KMS-11 (cell line): ENCODE measurements at regions not wholly inside any gene's neighbourhood (a gene's known extent, or its start where the extent isn't known, plus 50 kb on each side); places are given as distances from the start of the nearest gene placed in this dataset.
"Not testable (repeated sequence)": the region's sequence is repeated elsewhere in the genome, so short reads cannot be mapped to it uniquely, and the experiment has no call there.

ENCODE experiments used
- H2AFZ ChIP-seq: fragments of 200-600 bp; sonication (generic); 2 replicates; pipeline ENCODE4 v1.6.1; 2016; ENCODE audit warnings: antibody characterized with exemption, mixed run types, low read depth
- H3K27ac ChIP-seq: fragments of 200-600 bp; sonication (generic); 2 replicates; pipeline ENCODE4 v1.6.1; 2016; ENCODE audit warnings: mild to moderate bottlenecking, mixed run types
- H3K27me3 ChIP-seq: fragments of 200-600 bp; sonication (generic); 2 replicates; pipeline ENCODE4 v1.6.1; 2017; ENCODE audit warnings: mild to moderate bottlenecking, low read depth, mixed run types, moderate library complexity; ENCODE audit not compliant: insufficient read depth
- H3K36me3 ChIP-seq: fragments of 200-600 bp; sonication (generic); 2 replicates; pipeline ENCODE4 v1.6.1; 2017; ENCODE audit warnings: mild to moderate bottlenecking, mixed run types; ENCODE audit not compliant: insufficient read depth
- H3K4me1 ChIP-seq: fragments of 200-600 bp; sonication (generic); 2 replicates; pipeline ENCODE4 v1.6.1; 2016; ENCODE audit warnings: mild to moderate bottlenecking, low read depth, mixed run types; ENCODE audit not compliant: poor library complexity, severe bottlenecking
- H3K4me2 ChIP-seq: fragments of 200-600 bp; sonication (generic); 2 replicates; pipeline ENCODE4 v1.7.0; 2016; ENCODE audit warnings: mild to moderate bottlenecking, mixed run types
- H3K4me3 ChIP-seq: fragments of 200-600 bp; sonication (generic); IDR thresholded peaks from 2 replicates; pipeline ENCODE4 v1.6.1; 2017; ENCODE audit warnings: low read depth, low read length, mixed read lengths; ENCODE audit not compliant: insufficient read depth
- H3K79me2 ChIP-seq: fragments of 200-600 bp; sonication (generic); 2 replicates; pipeline ENCODE4 v1.6.1; 2016; ENCODE audit warnings: low read depth, mixed run types; ENCODE audit not compliant: insufficient read depth
- H3K9ac ChIP-seq: fragments of 200-600 bp; sonication (generic); 2 replicates; pipeline ENCODE4 v1.6.1; 2016; ENCODE audit warnings: mild to moderate bottlenecking, mixed run types
- H4K20me1 ChIP-seq: fragments of 200-600 bp; sonication (generic); 2 replicates; pipeline ENCODE4 v1.6.1; 2016; ENCODE audit warnings: mild to moderate bottlenecking, mixed run types; ENCODE audit not compliant: insufficient read depth
- CTCF ChIP-seq: fragments of 200-600 bp; sonication (generic); conservative IDR thresholded peaks from 2 replicates; pipeline ENCODE4 v1.6.1; 2017; ENCODE audit warnings: low read depth, mild to moderate bottlenecking, antibody characterized with exemption, low read length, moderate library complexity, mixed read lengths

GRCh38 chr1:188017921-188018320 lies 1189.2 kb downstream of the PLA2G4A start:
- no peak overlapping the region for H3K4me2 ChIP-seq
- no peak overlapping the region for H3K9ac ChIP-seq
- no peaks in the 10 kb centered on the region for H3K79me2 ChIP-seq
- H4K20me1 ChIP-seq: no peaks in the 10 kb centered on the region
- H2AFZ ChIP-seq: no peak overlapping the region
- H3K27me3 ChIP-seq: no peaks in the 10 kb centered on the region
- H3K4me1 ChIP-seq: no peaks in the 10 kb centered on the region
- no peak overlapping the region for H3K27ac ChIP-seq
- H3K36me3 ChIP-seq: no peaks in the 10 kb centered on the region
- no peak for TF ChIP-seq CTCF
- H3K4me3 ChIP-seq: no peak overlapping the region

- Histone ChIP-seq H4K20me1 (no peaks in the 10 kb centered on the region), H2AFZ (no peak overlapping the region), H3K27me3 (no peaks in the 10 kb centered on the region), H3K4me2 (no peak overlapping the region), H3K27ac (no peak overlapping the region), H3K4me1 (no peaks in the 10 kb centered on the region), H3K9ac (no peak overlapping the region), H3K79me2 (no peaks in the 10 kb centered on the region), H3K4me3 (no peak overlapping the region), H3K36me3 (no peaks in the 10 kb centered on the region)
- no peak for TF ChIP-seq CTCF
Observed at GRCh38 chr1:188022661-188023060, 1193.9 kb downstream of the PLA2G4A start.

GRCh38 chr1:188023206-188023605 lies 1194.5 kb downstream of the PLA2G4A start:
- Histone ChIP-seq H3K36me3 (no peaks in the 10 kb centered on the region), H3K4me3 (no peak overlapping the region), H3K27me3 (no peaks in the 10 kb centered on the region), H3K4me2 (no peak overlapping the region), H4K20me1 (no peaks in the 10 kb centered on the region), H3K79me2 (no peaks in the 10 kb centered on the region), H3K27ac (no peak overlapping the region), H3K4me1 (no peaks in the 10 kb centered on the region), H2AFZ (no peak overlapping the region), H3K9ac (no peak overlapping the region)
- TF ChIP-seq CTCF: no peak

GRCh38 chr1:188027613-188028012 lies 1198.9 kb downstream of the PLA2G4A start:
- Histone ChIP-seq H3K27me3 (no peaks in the 10 kb centered on the region), H4K20me1 (no peaks in the 10 kb centered on the region), H2AFZ (no peak overlapping the region), H3K9ac (no peak overlapping the region), H3K4me3 (no peak overlapping the region), H3K4me2 (no peak overlapping the region), H3K79me2 (no peaks in the 10 kb centered on the region), H3K36me3 (no peaks in the 10 kb centered on the region), H3K27ac (no peak overlapping the region), H3K4me1 (no peaks in the 10 kb centered on the region)
- TF ChIP-seq CTCF: no peak

- not testable (repeated sequence) for H3K27ac ChIP-seq, H3K79me2 ChIP-seq, H4K20me1 ChIP-seq, H3K9ac ChIP-seq, H3K27me3 ChIP-seq, H3K4me3 ChIP-seq, H2AFZ ChIP-seq, H3K36me3 ChIP-seq, H3K4me2 ChIP-seq, H3K4me1 ChIP-seq
Observed at GRCh38 chr1:188037572-188037971, 1208.8 kb downstream of the PLA2G4A start.
